Activated CD8-positive, alpha-beta memory T cell treated with anti-CD3 and anti-CD28 coated beads, Interleukin-2, amount 10 ng/mL, durations not matched to agents 7 days and 5 days (primary cell): ENCODE measurements at regions not wholly inside any gene's neighbourhood (a gene's known extent, or its start where the extent isn't known, plus 50 kb on each side); places are given as distances from the start of the nearest gene placed in this dataset.

ENCODE experiments used
- ATAC-seq: fragments of 150-1000 bp; cut with Tn5 transposase; one replicate; pipeline ENCODE4 v1.10.0; 2021; ENCODE audit warnings: moderate library complexity
- CTCF ChIA-PET: fragments of 350-600 bp; sonication (Branson Sonifier 250); formaldehyde crosslinking; loops from one replicate; lab custom pipeline; 2021; ENCODE audit warnings: antibody characterized with exemption; lab: Charles Lee
- DNase-seq: peaks from one replicate; pipeline ENCODE4 v3.0.0-alpha.2; 2020
- H3K27ac Mint-ChIP-seq: one replicate; pipeline ENCODE4 v1.8.0; 2021; ENCODE audit warnings: mild to moderate bottlenecking, mixed read lengths
- H3K27me3 Mint-ChIP-seq: one replicate; pipeline ENCODE4 v1.8.0; 2021; ENCODE audit warnings: mixed read lengths
- H3K36me3 Mint-ChIP-seq: one replicate; pipeline ENCODE4 v1.8.0; 2021; ENCODE audit warnings: mild to moderate bottlenecking, mixed read lengths
- H3K4me1 Mint-ChIP-seq: one replicate; pipeline ENCODE4 v1.8.0; 2021; ENCODE audit warnings: mixed read lengths
- H3K4me3 Mint-ChIP-seq: one replicate; pipeline ENCODE4 v1.8.0; 2021; ENCODE audit warnings: mild to moderate bottlenecking, moderate library complexity, mixed read lengths
- H3K9me3 Mint-ChIP-seq: one replicate; pipeline ENCODE4 v1.8.0; 2022; ENCODE audit warnings: low read depth, mixed read lengths

- Mint-ChIP-seq H3K4me1 (no peaks in the 10 kb centered on the region), H3K4me3 (no peak overlapping the region), H3K27ac (no peak overlapping the region), H3K9me3 (peaks cover 3% of the 10 kb centered on the region), H3K27me3 (no peaks in the 10 kb centered on the region), H3K36me3 (no peaks in the 10 kb centered on the region)
- no peak for DNase-seq
- CTCF ChIA-PET: no interaction called here
- ATAC-seq: no peak
These were observed 65.5 kb upstream of the GNPDA2 start for GRCh38 chr4:44791831-44792230.

- no peaks in the 10 kb centered on the region for H3K4me1 Mint-ChIP-seq
- peaks cover 4% of the 10 kb centered on the region for H3K9me3 Mint-ChIP-seq
- no peaks in the 10 kb centered on the region for H3K36me3 Mint-ChIP-seq
- CTCF ChIA-PET: no interaction called here
- no peak for DNase-seq
- no peak overlapping the region for H3K27ac Mint-ChIP-seq
- H3K27me3 Mint-ChIP-seq: no peaks in the 10 kb centered on the region
- ATAC-seq: no peak
- H3K4me3 Mint-ChIP-seq: no peak overlapping the region
These were observed 50.8 kb upstream of the GNPDA2 start for GRCh38 chr4:44777115-44777514.
